ENCODE measurements at regions not wholly inside any gene's neighbourhood (a gene's known extent, or its start where the extent isn't known, plus 50 kb on each side); places are given as distances from the start of the nearest gene placed in this dataset.

DNA sequence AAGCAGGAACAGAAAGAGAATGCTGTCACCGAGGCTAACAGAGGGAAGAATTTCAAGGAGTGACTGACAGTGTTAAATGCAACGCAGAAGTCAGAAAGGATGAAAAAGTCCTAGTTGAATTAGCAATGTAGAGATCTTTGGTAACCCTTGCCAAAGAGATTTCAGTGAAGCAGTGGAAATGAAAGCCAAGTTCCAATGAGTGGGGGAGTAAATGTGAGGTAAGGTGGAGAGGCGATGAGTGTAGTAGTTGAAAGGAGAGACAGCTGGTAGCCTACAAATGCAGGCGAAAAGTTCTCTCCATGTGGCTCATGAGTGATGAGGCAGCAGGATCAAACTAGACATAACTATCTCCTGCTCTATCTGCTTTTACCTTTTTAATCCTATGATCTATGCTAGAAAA, 74.6 kb upstream of the IPO9 start:
- DNase-seq, result no peak

- DNase-seq, result no peak
Observed at GRCh38 chr1:201755200-201755599, 73.8 kb upstream of the IPO9 start.

DNA sequence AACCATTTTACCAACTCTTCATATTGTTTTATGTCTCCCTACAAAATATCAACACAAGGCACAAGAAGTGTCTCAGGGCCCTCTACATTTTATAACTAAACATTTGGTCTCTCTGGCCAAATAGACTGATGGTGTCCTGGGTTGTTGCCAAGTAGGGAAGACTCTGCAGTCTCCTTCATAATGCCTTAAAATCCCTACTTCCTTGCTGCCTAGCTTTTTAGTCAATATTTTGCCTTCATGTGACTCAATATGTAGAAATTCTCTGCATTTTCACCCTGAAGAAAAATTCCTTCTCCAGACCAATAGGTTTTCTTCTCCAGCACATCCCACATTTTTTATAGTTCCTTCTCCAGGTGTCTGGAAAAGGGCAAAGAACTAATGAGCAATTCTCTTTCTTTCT, 72.6 kb upstream of the IPO9 start:
- DNase-seq, result no peak

- no peak for DNase-seq
Observed at GRCh38 chr1:201758499-201759050, 70.4 kb upstream of the IPO9 start.

GRCh38 chr1:201759194-201759815, 69.7 kb upstream of the IPO9 start:
- no peak for DNase-seq

GRCh38 chr1:201760516-201760915, 68.4 kb upstream of the IPO9 start:
- no peak for DNase-seq

DNA sequence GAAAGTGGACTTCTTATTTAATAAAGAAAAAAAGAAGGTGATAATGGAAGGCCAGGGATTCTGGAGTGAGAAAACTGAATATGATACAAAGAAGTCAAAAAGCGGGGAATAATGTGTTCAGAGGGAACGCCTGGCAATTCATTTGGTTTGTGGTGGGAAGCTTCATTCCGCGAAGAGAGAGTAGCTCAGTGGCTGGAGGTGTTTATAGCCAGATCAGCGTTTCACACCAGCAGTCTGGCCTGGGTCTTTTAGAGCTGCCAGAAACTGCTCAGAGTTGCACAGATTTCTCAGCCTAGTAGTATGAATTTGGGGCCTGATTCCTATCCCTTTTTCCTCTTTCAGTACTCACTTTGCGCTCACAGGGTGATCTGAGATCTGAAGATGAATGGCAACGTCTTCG, 67.8 kb upstream of the IPO9 start:
- no peak for DNase-seq

DNA sequence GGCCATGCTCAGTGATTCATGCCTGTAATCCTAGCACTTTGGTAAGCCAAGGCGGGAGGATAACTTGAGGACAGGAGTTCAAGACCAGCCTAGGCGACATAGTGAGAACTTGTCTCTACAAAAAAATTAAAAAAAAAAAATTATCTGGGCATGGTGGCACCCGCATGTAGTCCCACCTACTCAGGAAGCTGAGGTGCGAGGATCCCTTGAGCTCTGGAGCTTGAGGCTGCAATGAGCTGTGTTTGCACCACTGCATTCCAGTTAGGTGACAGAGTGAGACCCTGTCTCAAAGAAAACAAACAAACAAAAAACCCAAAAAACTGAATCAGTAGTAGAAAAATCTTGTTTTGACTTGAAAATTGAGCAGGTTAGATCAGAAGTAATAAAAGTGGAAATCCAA, 67.1 kb upstream of the IPO9 start:
- no peak for DNase-seq

DNA sequence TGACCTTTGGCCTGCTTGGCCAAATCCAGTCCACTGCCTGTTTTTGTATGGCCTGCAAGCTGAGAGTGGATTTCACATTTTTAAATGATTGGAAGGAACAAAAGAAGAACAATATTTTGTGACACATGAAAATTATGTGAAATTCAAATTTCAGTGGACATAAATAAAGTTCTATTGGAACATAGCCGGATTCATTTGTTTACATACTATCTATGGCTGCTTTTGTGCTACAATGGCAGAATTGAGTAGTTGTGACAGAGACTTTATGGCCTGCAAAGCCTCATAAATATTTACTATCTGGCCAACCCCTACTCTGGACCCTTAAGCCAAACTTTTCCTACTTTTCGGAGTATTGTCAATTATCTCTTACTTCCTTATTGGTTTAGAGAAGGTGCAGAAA, 66.6 kb upstream of the IPO9 start:
- no peak for DNase-seq

GRCh38 chr1:201763455-201764140, 65.4 kb upstream of the IPO9 start:
- DNase-seq, result no peak

- DNase-seq, result no peak
Observed at GRCh38 chr1:201764166-201764565, 64.8 kb upstream of the IPO9 start.

GRCh38 chr1:201764579-201764978, 64.4 kb upstream of the IPO9 start:
- DNase-seq, result no peak

- DNase-seq, result no peak
Observed at GRCh38 chr1:201766131-201766866, 62.7 kb upstream of the IPO9 start.

- DNase-seq, result no peak
Observed at GRCh38 chr1:201767339-201767738, 61.6 kb upstream of the IPO9 start.

DNA sequence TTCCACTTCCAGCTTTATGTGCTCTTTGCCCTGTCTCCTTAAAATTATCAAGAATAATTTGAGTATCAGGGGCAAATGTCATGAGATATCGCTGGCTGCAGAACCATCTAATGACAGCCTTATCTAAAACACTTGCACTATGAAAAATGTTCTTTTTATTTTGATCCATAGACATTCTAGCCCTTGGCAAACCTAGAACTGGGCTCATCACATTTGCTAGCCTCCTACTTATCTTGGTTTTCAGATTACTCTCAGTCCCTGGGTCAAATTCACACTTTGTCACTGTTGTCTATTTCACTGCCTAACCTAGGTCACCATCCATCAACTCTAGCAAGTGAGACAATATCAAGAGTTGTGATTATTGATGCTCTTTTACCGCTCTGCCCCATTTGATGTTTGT, 59.9 kb upstream of the IPO9 start:
- DNase-seq, result no peak

GRCh38 chr1:201769966-201770365, 59.0 kb upstream of the IPO9 start:
- no peak for DNase-seq

GRCh38 chr1:201771466-201771865, 57.5 kb upstream of the IPO9 start:
- no peak for DNase-seq

GRCh38 chr1:201772178-201772577, 56.8 kb upstream of the IPO9 start:
- DNase-seq, result no peak

DNA sequence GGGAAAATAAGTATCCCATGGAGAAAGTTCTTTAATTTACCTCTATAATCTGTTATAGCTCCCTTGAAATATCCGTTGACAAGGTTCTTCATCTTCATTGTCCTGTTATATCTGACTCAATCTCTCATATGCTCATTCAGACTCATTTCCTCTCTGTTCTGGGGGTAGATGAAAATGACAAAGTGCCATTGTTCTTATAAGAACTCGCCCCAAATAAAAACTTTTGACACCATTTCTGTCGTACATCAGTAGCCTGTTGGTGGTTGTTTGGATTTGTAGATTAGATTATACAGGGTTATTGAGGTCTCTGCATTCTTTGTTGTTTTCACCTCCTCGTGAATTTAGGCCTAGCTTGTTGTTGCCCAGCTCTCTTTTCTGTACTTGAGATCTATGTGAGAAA, 55.2 kb upstream of the IPO9 start:
- DNase-seq, result no peak

- no peak for DNase-seq
Observed at GRCh38 chr1:201774224-201774982, 54.6 kb upstream of the IPO9 start.

- no peak for DNase-seq
Observed at GRCh38 chr1:201774983-201775344, 54.0 kb upstream of the IPO9 start.

DNA sequence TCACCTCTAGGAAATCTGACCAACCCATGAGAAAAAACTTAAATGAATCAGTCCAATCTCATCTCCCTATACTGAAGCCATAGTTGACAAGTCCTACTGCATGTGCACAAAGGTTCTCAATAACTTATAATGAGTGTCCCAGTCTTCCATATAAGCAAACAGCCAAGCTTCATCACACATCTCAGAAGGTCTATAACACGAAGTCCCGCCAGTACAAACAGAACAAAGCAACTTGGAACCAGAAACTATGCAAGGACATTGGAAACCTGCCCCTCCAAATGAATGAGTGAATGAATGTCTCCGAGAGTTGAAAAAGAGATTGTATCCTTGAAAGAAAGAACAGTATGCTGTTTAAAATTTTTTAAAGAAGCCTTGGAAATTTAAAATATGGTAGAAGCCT, 53.6 kb upstream of the IPO9 start:
- no peak for DNase-seq
